ENCODE measurements at regions not wholly inside any gene's neighbourhood (a gene's known extent, or its start where the extent isn't known, plus 50 kb on each side); places are given as distances from the start of the nearest gene placed in this dataset.
"Not testable (repeated sequence)": the region's sequence is repeated elsewhere in the genome, so short reads cannot be mapped to it uniquely, and the experiment has no call there.

- TF ChIP-seq CTCF (IDR thresholded peaks at IDR 0.05 in 4 of 5, conservative IDR thresholded peaks at IDR 0.05 in 1 of 5); POLR2A (IDR thresholded peaks at IDR 0.05): not testable (repeated sequence)
These were observed 117.0 kb upstream of the PLGLB2 start for GRCh38 chr2:87630892-87631291.
